ENCODE measurements at regions not wholly inside any gene's neighbourhood (a gene's known extent, or its start where the extent isn't known, plus 50 kb on each side); places are given as distances from the start of the nearest gene placed in this dataset.

- Histone ChIP-seq H3K27ac (ENCODE audit: low read depth, low read length) (no peak overlapping the region), H3K27me3 (ENCODE audit: insufficient read depth, low read length) (no peaks in the 10 kb centered on the region), H3K9ac (ENCODE audit: low read length) (no peak overlapping the region), H4K20me1 (ENCODE audit: insufficient read depth, low read length) (no peaks in the 10 kb centered on the region), H3K9me3 (ENCODE audit: insufficient read depth, low read depth, low read length) (no peaks in the 10 kb centered on the region), H3K4me1 (ENCODE audit: insufficient read depth, low read length) (no peaks in the 10 kb centered on the region), H3K79me2 (ENCODE audit: insufficient read depth, low read length) (no peaks in the 10 kb centered on the region), H3K4me2 (ENCODE audit: low read length) (no peak overlapping the region), H2AFZ (ENCODE audit: low read depth, low read length) (no peak overlapping the region), H3K36me3 (ENCODE audit: insufficient read depth, low read length) (no peaks in the 10 kb centered on the region), H3K4me3 (ENCODE audit: insufficient read depth, low read depth, low read length) (no peak overlapping the region)
- TF ChIP-seq CTCF (IDR thresholded peaks at IDR 0.05; ENCODE audit: insufficient read depth, low read depth, low read length), result no peak
- Mint-ChIP-seq H3K27ac (ENCODE audit: unreplicated experiment) (no peak overlapping the region), H3K27me3 (ENCODE audit: low read depth, unreplicated experiment) (peaks cover 21% of the 10 kb centered on the region), H3K9me3 (ENCODE audit: unreplicated experiment) (peaks cover 8% of the 10 kb centered on the region), H3K4me1 (ENCODE audit: low read depth, unreplicated experiment) (peaks cover 2% of the 10 kb centered on the region), H3K36me3 (ENCODE audit: low read depth, unreplicated experiment) (peaks cover 2% of the 10 kb centered on the region), H3K4me3 (ENCODE audit: unreplicated experiment) (no peak overlapping the region)
- DNase-seq (ENCODE audit: low read depth) (no peak), FAIRE-seq (no peak)
Observed at GRCh38 chr17:65297916-65298315, 160.7 kb downstream of the RGS9 start.

GRCh38 chr17:65297384-65297783 is 160.2 kb downstream of the RGS9 start:
- Histone ChIP-seq H3K4me1 (ENCODE audit: insufficient read depth, low read length) (no peaks in the 10 kb centered on the region), H3K9ac (ENCODE audit: low read length) (no peak overlapping the region), H3K27me3 (ENCODE audit: insufficient read depth, low read length) (no peaks in the 10 kb centered on the region), H2AFZ (ENCODE audit: low read depth, low read length) (no peak overlapping the region), H3K4me3 (ENCODE audit: insufficient read depth, low read depth, low read length) (no peak overlapping the region), H3K4me2 (ENCODE audit: low read length) (no peak overlapping the region), H3K36me3 (ENCODE audit: insufficient read depth, low read length) (no peaks in the 10 kb centered on the region), H3K79me2 (ENCODE audit: insufficient read depth, low read length) (no peaks in the 10 kb centered on the region), H4K20me1 (ENCODE audit: insufficient read depth, low read length) (no peaks in the 10 kb centered on the region), H3K9me3 (ENCODE audit: insufficient read depth, low read depth, low read length) (no peaks in the 10 kb centered on the region), H3K27ac (ENCODE audit: low read depth, low read length) (no peak overlapping the region)
- Mint-ChIP-seq H3K27ac (ENCODE audit: unreplicated experiment) (no peak overlapping the region), H3K27me3 (ENCODE audit: low read depth, unreplicated experiment) (peaks cover 20% of the 10 kb centered on the region), H3K4me3 (ENCODE audit: unreplicated experiment) (no peak overlapping the region), H3K9me3 (ENCODE audit: unreplicated experiment) (peaks cover 5% of the 10 kb centered on the region), H3K4me1 (ENCODE audit: low read depth, unreplicated experiment) (peaks cover 2% of the 10 kb centered on the region), H3K36me3 (ENCODE audit: low read depth, unreplicated experiment) (no peaks in the 10 kb centered on the region)
- FAIRE-seq (no peak), DNase-seq (ENCODE audit: low read depth) (peak; percentile 40)
- TF ChIP-seq CTCF (IDR thresholded peaks at IDR 0.05; ENCODE audit: insufficient read depth, low read depth, low read length) (no peak), EZH2 (IDR thresholded peaks at IDR 0.05; ENCODE audit: insufficient read depth, low read length) (no peak)

- H3K4me2 ChIP-seq (ENCODE audit: low read length), result peak overlapping the region; percentile 61
Observed at GRCh38 chr17:65294181-65294719, 157.1 kb downstream of the RGS9 start.

More at GRCh38 chr17:65294181-65294719, 157.1 kb downstream of the RGS9 start:
- Mint-ChIP-seq H3K27ac (ENCODE audit: unreplicated experiment) (no peak overlapping the region), H3K36me3 (ENCODE audit: low read depth, unreplicated experiment) (no peaks in the 10 kb centered on the region), H3K4me3 (ENCODE audit: unreplicated experiment) (no peak overlapping the region), H3K4me1 (ENCODE audit: low read depth, unreplicated experiment) (peaks cover 2% of the 10 kb centered on the region), H3K27me3 (ENCODE audit: low read depth, unreplicated experiment) (peaks cover 20% of the 10 kb centered on the region), H3K9me3 (ENCODE audit: unreplicated experiment) (peaks cover 3% of the 10 kb centered on the region)
- no peaks in the 10 kb centered on the region for H3K36me3 ChIP-seq (ENCODE audit: insufficient read depth, low read length)
- H3K79me2 ChIP-seq (ENCODE audit: insufficient read depth, low read length), result no peaks in the 10 kb centered on the region
- no peaks in the 10 kb centered on the region for H4K20me1 ChIP-seq (ENCODE audit: insufficient read depth, low read length)
- H3K4me3 ChIP-seq (ENCODE audit: insufficient read depth, low read depth, low read length), result no peak overlapping the region
- no peak overlapping the region for H3K27ac ChIP-seq (ENCODE audit: low read depth, low read length)
- H3K4me1 ChIP-seq (ENCODE audit: insufficient read depth, low read length), result no peaks in the 10 kb centered on the region
- no peak overlapping the region for H3K9ac ChIP-seq (ENCODE audit: low read length)
- peak; percentile 76 for TF ChIP-seq CTCF (IDR thresholded peaks at IDR 0.05; ENCODE audit: insufficient read depth, low read depth, low read length)
- no peak for TF ChIP-seq EZH2 (IDR thresholded peaks at IDR 0.05; ENCODE audit: insufficient read depth, low read length)
- H3K27me3 ChIP-seq (ENCODE audit: insufficient read depth, low read length), result no peaks in the 10 kb centered on the region
- peak; percentile 5 for FAIRE-seq
- DNase-seq (ENCODE audit: low read depth), result peak; percentile 52
- no peaks in the 10 kb centered on the region for H3K9me3 ChIP-seq (ENCODE audit: insufficient read depth, low read depth, low read length)
- peak overlapping the region; percentile 69 for H2AFZ ChIP-seq (ENCODE audit: low read depth, low read length)

Measured in astrocyte (in vitro differentiated cells and primary cell).